ENCODE measurements at regions not wholly inside any gene's neighbourhood (a gene's known extent, or its start where the extent isn't known, plus 50 kb on each side); places are given as distances from the start of the nearest gene placed in this dataset.

DNA sequence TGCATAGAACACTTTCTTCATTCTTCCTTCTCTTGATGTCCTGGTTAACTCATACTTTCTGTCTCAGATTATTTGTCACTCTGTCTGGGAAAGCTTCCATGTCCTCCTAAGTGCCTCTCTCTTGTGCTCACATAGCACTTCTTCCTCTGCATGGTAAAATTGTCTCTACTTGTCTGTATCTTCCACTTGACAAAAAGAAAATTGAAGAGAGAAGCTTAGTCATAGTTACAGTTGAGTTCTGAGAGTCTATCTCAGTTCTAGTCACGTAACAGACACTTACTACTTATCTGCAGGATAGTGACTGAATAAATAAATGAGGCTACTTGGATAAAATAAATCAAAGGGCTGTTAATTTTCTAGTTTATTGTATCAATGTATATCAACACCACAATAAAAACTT lies 458.1 kb downstream of the HTR7 start:
- DNase-seq (ENCODE audit: low read depth, low spot score) = no peak

DNA sequence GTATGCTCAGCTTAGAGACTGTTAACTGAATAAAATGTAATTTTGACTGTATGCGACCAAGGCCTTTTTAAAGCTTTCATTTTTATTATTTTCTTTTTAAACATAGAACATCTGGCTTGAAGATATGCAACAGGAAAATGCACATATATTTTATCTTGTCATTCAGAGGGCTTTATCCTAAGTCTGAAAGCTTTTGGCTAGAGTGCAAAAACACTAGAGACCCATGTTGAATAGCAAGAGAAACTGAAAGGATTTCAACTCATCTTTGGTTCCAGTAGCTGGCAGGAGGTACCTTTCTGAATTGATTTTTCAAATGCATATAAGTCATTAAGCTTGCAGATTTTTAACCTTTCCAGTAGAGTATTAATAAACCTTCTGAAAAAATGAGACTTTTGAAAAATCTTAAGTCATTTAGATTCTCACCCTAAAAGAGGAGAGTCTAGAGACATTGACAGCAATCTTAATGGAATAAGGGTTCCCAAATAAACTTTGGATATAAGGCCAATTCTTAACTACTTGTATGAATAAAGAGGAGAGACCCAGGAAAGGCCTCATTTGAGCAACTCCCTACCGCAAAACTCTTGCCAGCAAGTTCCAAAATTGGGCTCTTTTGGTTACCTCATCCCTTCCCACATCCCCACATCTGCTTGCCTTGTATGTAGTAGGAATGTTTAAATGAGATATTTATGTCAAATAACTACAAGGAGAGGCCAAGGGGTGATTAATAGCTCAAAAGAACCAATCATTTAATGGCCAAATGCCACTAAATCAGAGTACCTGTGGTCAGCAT lies 454.4 kb downstream of the HTR7 start:
- no peak for DNase-seq (ENCODE audit: low read depth, low spot score)

DNA sequence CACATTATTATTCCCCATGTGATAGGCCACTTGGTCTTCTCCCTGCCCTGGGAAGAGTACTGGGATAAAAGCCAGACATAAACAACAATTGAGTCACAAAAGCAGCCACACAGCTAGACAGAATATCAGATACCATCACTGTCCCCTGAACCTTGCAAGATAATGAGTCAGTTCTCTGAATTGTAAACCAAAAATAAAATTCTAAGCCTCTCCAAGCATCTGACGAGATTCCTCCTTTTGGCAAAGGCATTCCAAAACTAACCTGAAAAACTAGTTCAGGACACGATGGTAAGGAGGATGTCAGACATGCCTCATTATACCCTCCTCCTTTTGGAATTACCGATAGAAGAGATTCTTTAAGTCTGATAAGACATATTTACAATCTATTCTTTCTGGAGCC lies 450.7 kb downstream of the HTR7 start:
- DNase-seq (ENCODE audit: low read depth, low spot score) = no peak

DNA sequence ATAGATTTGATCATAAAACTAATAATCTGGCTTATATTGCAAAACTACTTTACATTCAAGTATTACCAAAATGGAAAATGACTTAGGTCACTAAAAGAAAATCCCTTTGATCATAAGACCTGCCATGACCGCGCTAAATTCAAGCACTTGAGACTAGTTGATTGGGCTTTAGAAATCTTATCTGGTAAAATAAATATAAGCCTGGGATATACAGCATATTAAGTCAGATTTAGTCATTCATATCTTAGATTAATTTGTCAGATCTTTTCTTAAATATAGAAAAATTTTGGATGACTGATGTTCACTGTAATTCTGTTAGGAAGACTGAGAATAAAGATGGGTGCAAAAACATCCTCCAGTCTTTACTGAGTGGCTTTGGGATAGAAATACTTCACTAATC lies 450.0 kb downstream of the HTR7 start:
- DNase-seq (ENCODE audit: low read depth, low spot score) = no peak

DNA sequence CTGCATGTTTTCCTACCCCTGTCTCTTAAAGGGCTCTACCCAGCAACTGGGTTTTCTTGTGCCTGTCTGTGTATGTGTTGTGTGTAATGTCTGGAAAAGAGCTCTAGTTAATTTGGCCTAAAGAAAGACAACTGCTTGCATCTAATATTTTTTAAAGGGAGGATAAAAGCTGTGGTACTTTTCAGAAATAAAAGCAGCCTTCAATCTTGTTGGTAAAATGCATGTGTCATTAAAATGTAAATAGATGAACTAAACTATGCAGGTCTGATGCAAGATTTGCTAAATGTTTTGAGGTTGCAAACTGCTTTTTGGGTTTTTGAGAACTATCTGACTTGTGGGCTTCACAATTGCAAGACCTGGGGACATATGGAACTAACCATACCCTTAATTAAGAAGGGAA lies 445.3 kb downstream of the HTR7 start:
- DNase-seq (ENCODE audit: low read depth, low spot score) = no peak

DNA sequence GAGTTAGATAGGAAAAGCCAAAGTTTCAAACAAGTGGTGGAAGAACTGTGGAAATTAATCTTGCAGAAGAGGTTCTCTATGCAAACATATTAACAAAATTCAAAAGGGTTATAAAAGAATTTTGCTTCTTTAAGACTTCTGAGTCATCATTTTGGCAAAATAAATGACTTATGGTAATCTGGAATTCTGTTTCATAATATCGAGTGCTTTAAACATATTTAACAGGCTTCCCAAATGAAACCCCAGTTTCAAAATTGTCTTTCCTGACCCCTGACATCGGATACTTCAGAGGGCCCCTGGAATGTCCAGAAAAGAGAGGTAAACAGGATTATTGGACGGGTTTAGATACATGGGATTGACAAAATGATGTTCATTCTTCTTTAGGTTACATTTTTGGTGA lies 444.6 kb downstream of the HTR7 start:
- no peak for DNase-seq (ENCODE audit: low read depth, low spot score)

DNA sequence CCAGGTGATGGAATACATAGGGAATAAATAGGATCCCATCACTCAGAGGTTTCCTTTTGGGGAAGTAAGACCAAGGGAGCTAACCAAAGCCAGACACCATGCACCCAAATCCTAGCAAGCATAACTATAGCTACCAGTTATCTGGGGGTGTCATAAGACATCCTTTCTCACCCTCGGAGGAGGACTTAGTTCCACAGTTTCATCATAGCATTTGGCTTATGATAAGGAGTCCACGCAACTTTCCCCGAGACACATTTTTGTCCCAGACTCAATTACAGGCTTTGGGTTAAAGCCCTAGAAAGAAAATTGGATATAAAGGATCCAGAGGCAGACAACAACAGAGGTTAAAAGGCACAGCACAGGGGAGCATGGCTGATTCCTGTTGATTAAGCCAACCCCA lies 442.9 kb downstream of the HTR7 start:
- DNase-seq (ENCODE audit: low read depth, low spot score) = no peak

DNA sequence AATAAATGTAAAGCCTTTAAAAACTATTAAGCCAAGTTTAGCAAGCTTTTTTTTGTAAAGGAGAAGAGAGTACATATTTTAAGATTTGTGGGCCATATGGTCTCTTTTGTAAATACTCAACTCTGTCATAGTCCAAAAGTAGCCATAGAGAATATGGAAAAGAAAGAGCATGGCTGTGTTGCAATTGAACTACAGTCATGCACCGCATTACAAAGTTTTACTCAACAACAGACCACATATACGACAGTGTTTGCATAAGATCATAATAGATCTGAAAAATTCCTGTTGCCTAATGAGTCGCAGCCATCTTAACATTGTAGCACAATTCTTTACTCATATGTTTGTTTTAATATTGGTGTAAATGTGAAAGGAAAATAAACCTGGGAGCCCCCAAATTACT lies 440.8 kb downstream of the HTR7 start:
- DNase-seq (ENCODE audit: low read depth, low spot score) = no peak

DNA sequence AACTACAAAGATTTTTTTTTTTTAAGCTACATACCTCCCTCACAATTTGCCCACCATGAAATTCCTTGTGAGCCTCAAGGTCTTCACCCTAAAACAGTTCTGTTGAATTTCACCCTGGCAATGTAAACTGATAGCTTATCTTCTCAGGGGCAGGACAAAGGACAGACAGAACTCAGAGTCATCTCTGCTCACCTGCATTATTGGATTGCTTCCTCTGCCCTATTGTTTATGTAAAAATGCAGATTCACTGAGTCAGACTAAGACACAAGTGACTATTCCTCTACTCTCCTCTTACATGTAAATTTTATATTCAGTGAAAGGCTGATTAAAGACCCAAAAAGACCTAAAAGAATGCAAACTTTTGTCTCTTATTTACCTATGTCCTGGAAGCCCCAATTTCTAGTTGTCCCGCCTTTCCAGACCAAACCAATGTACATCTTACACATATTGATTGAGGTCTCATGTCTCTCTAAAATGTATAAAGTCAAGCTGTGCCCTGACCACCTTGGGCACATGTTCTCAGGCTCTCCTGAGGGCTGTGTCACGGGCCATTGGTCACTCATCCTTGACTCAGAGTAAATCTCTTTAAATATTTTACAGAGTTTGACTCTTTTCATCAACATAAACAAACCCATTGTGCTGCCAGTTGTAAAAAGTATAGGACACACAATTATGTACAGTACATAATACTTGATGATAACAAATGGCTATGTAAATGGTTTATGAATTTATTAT lies 440.2 kb downstream of the HTR7 start:
- no peak for DNase-seq (ENCODE audit: low read depth, low spot score)

DNA sequence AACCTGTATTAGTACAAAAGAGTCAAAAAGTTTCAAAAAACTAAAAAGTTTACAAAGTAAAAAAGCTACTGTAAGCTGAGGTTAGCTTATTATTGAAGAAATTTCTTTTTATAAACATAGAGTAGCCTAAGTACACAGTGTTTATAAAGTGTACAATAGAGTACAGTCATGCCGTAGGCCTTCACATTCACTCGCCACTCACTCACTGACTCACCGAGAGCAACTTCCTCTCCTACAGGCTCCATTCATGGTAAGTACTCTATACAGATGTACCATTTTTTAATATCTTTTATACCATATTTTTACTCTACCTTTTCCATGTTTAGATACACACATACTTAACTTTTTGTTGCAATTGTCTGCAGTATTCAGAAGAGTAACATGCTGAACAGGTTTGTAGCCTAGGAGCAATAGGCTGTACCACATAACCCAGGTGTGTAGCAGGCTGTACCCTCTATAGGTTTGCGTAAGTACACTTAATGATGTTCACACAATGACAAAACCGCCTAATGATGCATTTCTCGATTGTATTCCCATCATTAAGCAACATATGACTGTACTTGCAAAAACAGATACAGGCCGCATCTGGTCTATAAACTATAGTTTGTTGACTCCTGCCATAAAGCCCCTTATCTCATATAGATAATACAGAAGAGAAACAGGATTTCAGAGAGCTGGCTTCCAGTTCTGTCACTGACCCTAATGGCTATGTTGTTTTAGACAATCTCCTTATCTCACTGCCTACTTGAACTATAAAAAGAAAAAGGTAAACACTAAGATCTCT lies 438.8 kb downstream of the HTR7 start:
- DNase-seq (ENCODE audit: low read depth, low spot score) = peak; percentile 33

DNA sequence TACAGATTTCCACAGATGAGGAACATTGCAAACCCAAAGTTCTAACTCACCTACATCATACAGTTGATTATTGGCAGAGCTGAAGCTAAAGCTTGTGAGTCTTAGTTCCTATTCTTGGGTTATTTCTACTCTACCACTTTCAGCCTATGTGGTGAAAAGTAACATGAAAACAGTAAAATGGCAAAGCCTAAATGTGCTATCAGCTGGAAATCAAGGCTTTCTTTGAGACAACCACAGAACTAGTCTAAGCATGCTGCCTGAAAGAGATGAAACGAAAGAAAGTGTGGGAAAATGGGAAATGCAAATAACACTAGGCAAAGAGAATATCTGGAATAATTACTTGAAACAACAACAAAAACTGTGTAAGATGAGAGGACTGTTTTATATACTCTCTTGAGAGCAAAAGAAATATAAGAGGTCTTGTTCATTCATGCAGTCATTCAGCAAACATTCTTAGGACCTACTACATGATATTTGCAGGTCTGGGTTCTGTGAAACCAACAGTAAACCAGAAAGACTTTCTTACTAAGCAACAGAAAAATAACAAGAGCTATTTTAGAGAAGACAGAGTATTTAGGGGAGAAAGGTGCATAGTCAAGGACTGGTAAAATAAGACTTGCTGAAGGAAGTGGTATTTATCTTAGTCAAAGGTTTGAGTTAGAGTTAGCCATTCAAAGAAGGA lies 437.1 kb downstream of the HTR7 start:
- DNase-seq (ENCODE audit: low read depth, low spot score) = no peak

DNA sequence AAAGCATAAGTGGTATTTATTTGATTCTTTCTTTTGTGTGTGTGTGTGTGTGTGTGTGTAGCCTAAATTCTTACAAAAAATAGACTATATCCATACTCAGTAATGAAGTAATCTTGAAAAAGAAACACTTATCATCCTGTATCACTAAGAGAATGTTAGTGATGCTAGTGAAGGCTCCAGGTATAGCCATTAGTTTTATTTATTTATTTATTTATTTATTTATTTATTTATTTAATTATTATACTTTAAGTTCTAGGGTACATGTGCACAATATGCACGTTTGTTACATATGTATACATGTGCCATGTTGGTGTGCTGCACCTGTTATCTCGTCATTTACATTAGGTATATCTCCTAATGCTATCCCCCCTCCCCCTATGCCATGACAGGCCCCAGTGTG lies 436.0 kb downstream of the HTR7 start:
- no peak for DNase-seq (ENCODE audit: low read depth, low spot score)

DNA sequence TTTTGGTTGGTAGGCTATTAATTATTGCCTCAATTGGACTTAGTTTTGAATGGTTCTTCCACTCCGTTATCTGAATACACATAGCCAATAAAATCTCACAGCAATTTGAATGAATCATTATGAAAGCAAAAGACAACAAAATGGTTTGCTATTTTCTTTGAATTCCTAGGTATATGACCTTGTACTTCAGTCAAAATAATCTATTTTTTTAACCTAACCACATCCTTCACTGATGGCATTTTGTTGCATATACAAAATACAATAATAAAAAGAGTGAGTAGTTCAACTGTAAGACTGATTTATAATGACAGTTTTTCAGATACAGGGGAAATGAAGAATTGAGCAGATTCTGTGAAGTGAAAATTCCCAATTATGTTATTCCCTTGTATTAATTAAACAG lies 433.1 kb downstream of the HTR7 start:
- no peak for DNase-seq (ENCODE audit: low read depth, low spot score)

DNA sequence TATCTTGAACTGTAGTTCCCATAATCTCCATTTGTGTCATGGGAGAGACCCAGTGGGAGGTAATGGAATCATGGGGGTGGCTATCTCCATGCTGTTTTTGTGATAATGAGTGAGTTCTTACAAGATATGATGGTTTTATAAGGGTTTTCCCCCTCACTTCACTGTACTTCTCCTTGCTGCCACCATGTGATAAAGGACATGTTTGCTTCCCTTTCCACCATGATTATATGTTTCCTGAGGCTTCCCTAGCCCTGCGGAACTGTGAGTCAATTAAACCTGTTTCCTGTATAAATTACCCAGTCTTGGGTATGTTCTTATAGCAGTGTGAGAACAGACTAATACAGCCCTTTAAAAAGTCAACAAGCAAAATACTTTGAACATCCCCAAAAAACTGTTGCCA lies 427.7 kb downstream of the HTR7 start:
- DNase-seq (ENCODE audit: low read depth, low spot score) = no peak

DNA sequence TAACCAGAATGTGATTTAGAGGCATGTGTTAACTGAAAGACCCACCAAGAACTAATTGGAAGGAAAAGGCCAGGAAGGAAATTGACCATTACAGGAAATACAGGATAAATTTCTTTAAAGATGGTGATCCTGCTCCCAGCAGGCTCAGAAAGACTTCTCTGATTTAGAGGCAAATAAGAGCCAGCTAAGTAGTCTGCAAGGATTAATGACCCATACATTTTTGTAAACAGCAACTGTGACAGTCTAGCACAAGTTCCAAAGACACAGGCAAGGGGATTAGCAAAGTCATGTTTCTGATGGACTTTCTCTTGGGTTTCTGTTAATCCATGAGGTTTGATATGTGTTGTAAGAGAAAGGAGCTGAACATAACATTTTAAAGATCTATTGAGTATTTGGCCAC lies 425.0 kb downstream of the HTR7 start:
- no peak for DNase-seq (ENCODE audit: low read depth, low spot score)

DNA sequence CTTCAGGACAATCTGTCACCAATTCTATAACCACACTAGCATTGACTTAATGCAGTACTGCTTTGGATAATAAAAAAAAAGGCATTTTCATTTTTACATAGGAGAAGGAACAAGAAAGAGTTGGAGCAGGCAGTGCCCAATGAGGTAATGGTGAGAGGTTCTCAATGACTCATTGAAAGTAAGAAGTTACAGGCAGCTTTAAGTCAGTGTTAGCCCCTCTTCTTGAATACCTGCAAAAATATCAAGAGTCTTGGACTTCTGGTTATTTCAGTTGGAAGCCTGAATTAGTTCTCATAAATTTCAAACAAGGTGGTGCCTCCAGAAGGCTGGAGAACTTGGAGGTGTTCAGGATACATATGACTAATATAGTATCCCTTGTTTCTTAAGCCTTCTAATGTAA lies 422.5 kb downstream of the HTR7 start:
- no peak for DNase-seq (ENCODE audit: low read depth, low spot score)

DNA sequence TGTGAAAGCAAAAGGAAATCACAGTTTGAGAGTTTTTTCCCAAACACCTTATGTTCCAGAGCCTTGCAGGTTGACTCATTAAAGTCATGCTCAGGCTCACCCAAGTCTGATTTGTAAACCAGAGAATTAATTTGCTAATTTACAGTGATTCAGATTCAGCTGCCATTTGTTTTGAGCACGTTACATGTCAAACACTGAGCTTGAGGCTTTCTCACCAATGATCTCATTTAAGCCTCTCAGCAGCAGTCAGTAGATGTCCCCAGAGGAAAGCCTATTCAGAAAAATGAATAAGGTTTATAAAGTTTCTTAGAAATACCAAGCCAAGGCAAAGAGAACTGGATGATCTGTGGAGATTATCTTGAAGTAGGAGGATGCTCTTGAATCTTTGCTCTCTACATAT lies 420.4 kb downstream of the HTR7 start:
- no peak for DNase-seq (ENCODE audit: low read depth, low spot score)

DNA sequence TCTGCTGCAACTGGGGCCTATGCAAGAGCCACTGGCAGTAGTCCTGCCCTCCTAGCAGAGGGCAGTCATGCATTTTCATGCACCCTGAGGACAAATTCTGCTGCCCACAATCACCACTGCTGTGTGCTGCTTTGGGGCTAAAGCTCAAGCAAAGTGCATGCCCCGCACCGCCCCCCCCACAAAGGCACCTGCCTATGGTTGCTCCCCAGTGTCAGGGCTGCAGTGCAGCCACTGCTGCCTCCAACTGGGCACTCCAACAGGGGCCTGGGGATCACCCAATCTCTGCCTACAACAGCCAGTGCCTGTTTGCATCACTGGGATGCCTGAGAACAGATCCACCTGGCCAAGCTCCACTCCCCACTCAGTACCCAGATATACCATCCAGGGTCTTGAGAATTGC lies 417.0 kb downstream of the HTR7 start:
- no peak for DNase-seq (ENCODE audit: low read depth, low spot score)

DNA sequence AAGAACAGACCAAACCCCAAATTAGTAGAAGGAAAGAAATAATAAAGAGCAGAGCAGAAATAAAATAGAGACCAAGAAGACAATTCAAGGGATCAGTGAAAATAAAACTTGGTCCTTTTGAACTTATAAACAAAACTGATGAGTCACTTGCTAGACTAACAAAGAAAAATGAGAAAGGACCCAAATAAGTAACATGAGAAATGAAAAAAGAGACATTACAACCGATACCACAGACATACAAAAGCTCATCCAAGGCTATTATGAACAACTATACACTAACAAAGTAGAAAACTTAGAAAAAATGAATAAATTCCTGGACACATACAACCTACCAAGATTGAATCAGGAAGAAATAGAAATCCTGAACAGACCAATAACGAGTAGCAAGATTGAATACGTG lies 414.5 kb downstream of the HTR7 start:
- DNase-seq (ENCODE audit: low read depth, low spot score) = no peak

DNA sequence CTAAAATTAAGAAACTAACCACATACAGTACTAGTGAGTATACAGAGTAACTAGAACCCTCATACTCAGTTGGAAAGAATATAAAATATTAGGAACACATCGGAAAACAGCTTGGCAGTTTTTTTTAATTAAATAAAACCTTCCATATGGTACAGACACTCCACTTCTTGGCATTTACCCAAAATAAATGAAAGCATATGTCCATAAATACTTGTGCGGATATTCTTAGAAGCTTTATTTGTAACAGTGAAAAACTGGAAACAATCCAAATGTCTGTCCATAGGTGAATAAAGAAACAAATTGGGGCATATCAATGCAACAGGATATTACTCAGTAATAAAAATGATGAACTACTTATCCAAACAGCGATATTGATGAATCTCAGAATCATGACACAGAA lies 410.0 kb downstream of the HTR7 start:
- no peak for DNase-seq (ENCODE audit: low read depth, low spot score)

DNA sequence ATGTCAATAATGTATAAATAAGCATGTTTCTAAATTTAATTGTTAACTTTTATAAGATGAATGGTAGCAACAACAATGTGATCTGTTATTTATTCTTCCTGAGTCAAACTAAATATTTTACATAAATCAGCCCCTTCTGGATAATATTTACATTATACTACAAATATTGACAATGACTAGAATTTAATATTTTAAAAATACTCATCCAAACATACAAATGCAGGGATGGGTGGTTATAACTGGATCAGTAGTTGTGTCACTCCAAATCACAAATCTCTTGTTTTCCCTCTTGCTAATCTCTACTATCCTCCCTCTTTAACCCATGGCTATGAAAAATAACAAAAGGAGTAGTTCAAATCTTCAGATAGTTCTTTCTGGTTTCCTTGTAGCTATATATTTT lies 407.0 kb downstream of the HTR7 start:
- no peak for DNase-seq (ENCODE audit: low read depth, low spot score)

DNA sequence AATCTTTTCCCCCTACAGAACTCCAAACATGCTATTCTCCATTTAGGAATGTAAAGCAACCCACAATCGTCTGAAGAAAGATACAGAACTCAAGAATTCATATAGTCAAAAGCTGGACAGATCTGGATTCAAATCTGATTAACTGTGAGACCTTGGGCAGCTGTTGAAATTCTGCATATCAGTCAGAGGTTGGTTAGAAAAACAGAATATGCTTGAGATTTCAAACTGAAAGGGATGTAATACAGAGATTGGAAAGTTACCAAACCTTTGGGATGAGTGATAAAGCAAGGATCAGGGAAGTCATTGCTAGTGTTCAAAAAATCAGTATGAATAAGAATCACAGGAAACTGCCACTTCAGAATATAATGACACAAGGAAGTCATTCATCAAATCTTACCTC lies 406.6 kb downstream of the HTR7 start:
- DNase-seq (ENCODE audit: low read depth, low spot score) = no peak

Measured in pulmonary artery endothelial cell (primary cell).